ENCODE measurements at regions not wholly inside any gene's neighbourhood (a gene's known extent, or its start where the extent isn't known, plus 50 kb on each side); places are given as distances from the start of the nearest gene placed in this dataset.
"Not testable (repeated sequence)": the region's sequence is repeated elsewhere in the genome, so short reads cannot be mapped to it uniquely, and the experiment has no call there.

- H3K4me1 ChIP-seq (replicated peaks in 1 of 4; ENCODE audit: control insufficient read depth in 3 of 4, insufficient read depth in 4 of 4, low read length in 3 of 4); H4K5ac ChIP-seq (ENCODE audit: insufficient read length, low read depth, low read length); H3K9ac ChIP-seq (replicated peaks in 1 of 4; ENCODE audit: extremely low read depth in 1 of 4, low read depth in 3 of 4, low read length in 3 of 4); H3K14ac ChIP-seq (ENCODE audit: insufficient read length); H3K27me3 ChIP-seq (replicated peaks in 1 of 4; ENCODE audit: control insufficient read depth in 3 of 4, extremely low read depth in 1 of 4, insufficient read depth in 3 of 4, low read length in 3 of 4); H3K79me2 ChIP-seq (ENCODE audit: control insufficient read depth in 1 of 2, insufficient read depth in 2 of 2, low read length in 2 of 2); H3K36me3 ChIP-seq (ENCODE audit: control insufficient read depth in 2 of 4, insufficient read depth in 4 of 4, low read length in 3 of 4); H2AK5ac ChIP-seq (ENCODE audit: low read depth, low read length); H3K56ac ChIP-seq (replicated peaks; ENCODE audit: insufficient read length, low read depth, low read length); H4K91ac ChIP-seq (replicated peaks; ENCODE audit: insufficient read length, low read length); H4K20me1 ChIP-seq (replicated peaks in 1 of 2; ENCODE audit: control insufficient read depth in 1 of 2, insufficient read depth in 2 of 2, low read length in 2 of 2); H3K23me2 ChIP-seq (ENCODE audit: low read depth, low read length); H2AFZ ChIP-seq (ENCODE audit: low read length); H3K4me2 ChIP-seq (ENCODE audit: insufficient read depth in 1 of 2, low read depth in 2 of 2, low read length in 2 of 2); H3K18ac ChIP-seq (ENCODE audit: extremely low read depth, low read length); CTCF ChIA-PET (ENCODE audit: partially characterized antibody); H2BK20ac ChIP-seq (ENCODE audit: low read length); DNase-seq (ENCODE audit: low read depth in 1 of 2, low spot score in 2 of 2); POLR2A ChIA-PET (ENCODE audit: partially characterized antibody); H2BK120ac ChIP-seq (replicated peaks; ENCODE audit: low read depth, low read length); H2BK5ac ChIP-seq (ENCODE audit: low read depth, low read length); H4K8ac ChIP-seq (ENCODE audit: extremely low read depth, insufficient read depth, low read length); H2BK12ac ChIP-seq (ENCODE audit: low read depth, low read length); H3K23ac ChIP-seq (ENCODE audit: insufficient read length); H3K4ac ChIP-seq (replicated peaks; ENCODE audit: insufficient read length, low read depth, low read length); H3K4me3 ChIP-seq (ENCODE audit: extremely low read depth in 1 of 4, insufficient read depth in 2 of 4, low read depth in 3 of 4, low read length in 4 of 4); FAIRE-seq; H3K79me1 ChIP-seq (ENCODE audit: low read depth, low read length); H2BK15ac ChIP-seq (ENCODE audit: low read length); H3K27ac ChIP-seq (ENCODE audit: low read depth, low read length): not testable (repeated sequence)
- peaks cover 24 to 84% of the 10 kb centered on the region in 2 experiments; a peak in 3 of 4 replicates for H3K9me3 ChIP-seq (ENCODE audit: insufficient read depth in 2 of 2, low read depth in 1 of 2, low read length in 1 of 2)
- WGBS, 2 experiments (ENCODE audit: extremely low coverage in 1 of 2, insufficient coverage in 1 of 2, insufficient read length in 1 of 2, insufficient replicate concordance in 2 of 2, low coverage in 1 of 2, low lambda C conversion rate in 2 of 2, missing lambda C conversion rate in 1 of 2) = 70% methylated on average over 8 of the region's 15 CpGs; no CpG with 5 or more reads in 1 of the 2 experiments
Observed at GRCh38 chr14:105626111-105626510, 99.7 kb downstream of the TMEM121 start.

- H3K79me1 ChIP-seq (ENCODE audit: low read depth, low read length); CTCF ChIA-PET (ENCODE audit: partially characterized antibody); H3K4me1 ChIP-seq (replicated peaks in 1 of 4; ENCODE audit: control insufficient read depth in 3 of 4, insufficient read depth in 4 of 4, low read length in 3 of 4); H4K8ac ChIP-seq (ENCODE audit: extremely low read depth, insufficient read depth, low read length); H3K36me3 ChIP-seq (ENCODE audit: control insufficient read depth in 2 of 4, insufficient read depth in 4 of 4, low read length in 3 of 4); H3K27me3 ChIP-seq (replicated peaks in 1 of 4; ENCODE audit: control insufficient read depth in 3 of 4, extremely low read depth in 1 of 4, insufficient read depth in 3 of 4, low read length in 3 of 4); H3K23me2 ChIP-seq (ENCODE audit: low read depth, low read length); H3K27ac ChIP-seq (ENCODE audit: low read depth, low read length); H3K18ac ChIP-seq (ENCODE audit: extremely low read depth, low read length); H2BK12ac ChIP-seq (ENCODE audit: low read depth, low read length); H3K23ac ChIP-seq (ENCODE audit: insufficient read length); H2BK120ac ChIP-seq (replicated peaks; ENCODE audit: low read depth, low read length); H3K79me2 ChIP-seq (ENCODE audit: control insufficient read depth in 1 of 2, insufficient read depth in 2 of 2, low read length in 2 of 2); H2AFZ ChIP-seq (ENCODE audit: low read length); H2AK5ac ChIP-seq (ENCODE audit: low read depth, low read length); H4K20me1 ChIP-seq (replicated peaks in 1 of 2; ENCODE audit: control insufficient read depth in 1 of 2, insufficient read depth in 2 of 2, low read length in 2 of 2); H3K4ac ChIP-seq (replicated peaks; ENCODE audit: insufficient read length, low read depth, low read length); H3K56ac ChIP-seq (replicated peaks; ENCODE audit: insufficient read length, low read depth, low read length); DNase-seq (ENCODE audit: low read depth in 1 of 2, low spot score in 2 of 2); H4K5ac ChIP-seq (ENCODE audit: insufficient read length, low read depth, low read length); H3K14ac ChIP-seq (ENCODE audit: insufficient read length); H2BK5ac ChIP-seq (ENCODE audit: low read depth, low read length); H2BK15ac ChIP-seq (ENCODE audit: low read length); POLR2A ChIA-PET (ENCODE audit: partially characterized antibody); FAIRE-seq; H3K4me3 ChIP-seq (ENCODE audit: extremely low read depth in 1 of 4, insufficient read depth in 2 of 4, low read depth in 3 of 4, low read length in 4 of 4); H4K91ac ChIP-seq (replicated peaks; ENCODE audit: insufficient read length, low read length); H3K9ac ChIP-seq (replicated peaks in 1 of 4; ENCODE audit: extremely low read depth in 1 of 4, low read depth in 3 of 4, low read length in 3 of 4); H3K4me2 ChIP-seq (ENCODE audit: insufficient read depth in 1 of 2, low read depth in 2 of 2, low read length in 2 of 2); H2BK20ac ChIP-seq (ENCODE audit: low read length): not testable (repeated sequence)
- H3K9me3 ChIP-seq (ENCODE audit: insufficient read depth in 2 of 2, low read depth in 1 of 2, low read length in 1 of 2) = peaks cover 24 to 85% of the 10 kb centered on the region in 2 experiments; a peak in 3 of 4 replicates
- no CpG with 5 or more reads among the region's 5 CpGs for WGBS, 2 experiments (ENCODE audit: extremely low coverage in 1 of 2, insufficient coverage in 1 of 2, insufficient read length in 1 of 2, insufficient replicate concordance in 2 of 2, low coverage in 1 of 2, low lambda C conversion rate in 2 of 2, missing lambda C conversion rate in 1 of 2)
Observed at GRCh38 chr14:105626651-105627050, 100.3 kb downstream of the TMEM121 start.

Measured in H1 (cell line).